SK-N-SH (cell line): ENCODE measurements at regions not wholly inside any gene's neighbourhood (a gene's known extent, or its start where the extent isn't known, plus 50 kb on each side); places are given as distances from the start of the nearest gene placed in this dataset.

ENCODE experiments used
- GATA2 ChIP-seq: sonication (generic); formaldehyde crosslinking; IDR thresholded peaks from 2 replicates; pipeline ENCODE4 v1.5.0; 2020; ENCODE audit warnings: mild to moderate bottlenecking, missing genetic modification reagents
- MEF2A ChIP-seq: IDR thresholded peaks from 2 replicates; pipeline ENCODE4 v1.4.0; 2012; ENCODE audit warnings: low read depth, borderline replicate concordance
- MXI1 ChIP-seq: IDR thresholded peaks from 2 replicates; pipeline ENCODE4 v1.6.1; 2012; ENCODE audit warnings: mild to moderate bottlenecking, low read depth, low read length, improper control_type of control experiment
- POLR2AphosphoS5 ChIP-seq: IDR thresholded peaks from 2 replicates; pipeline ENCODE4 v1.6.1; 2012; ENCODE audit warnings: low read depth, low read length
- RFX5 ChIP-seq: IDR thresholded peaks from 2 replicates; pipeline ENCODE4 v1.6.1; 2012; ENCODE audit warnings: mild to moderate bottlenecking, improper control_type of control experiment, low read length
- TEAD4 ChIP-seq: IDR thresholded peaks from 2 replicates; pipeline ENCODE4 v1.4.0; 2012; ENCODE audit warnings: mild to moderate bottlenecking, borderline replicate concordance; ENCODE audit not compliant: insufficient read depth
- TF ChIP-seq, protein P1 (sequence below): fragments of 200-600 bp; sonication (generic); IDR thresholded peaks from 2 replicates; pipeline ENCODE4 v1.6.1; 2017; ENCODE audit warnings: antibody characterized with exemption, mild to moderate bottlenecking, moderate library complexity
- TF ChIP-seq, protein P2 (sequence below): IDR thresholded peaks from 2 replicates; pipeline ENCODE4 v1.6.1; 2012; ENCODE audit warnings: mild to moderate bottlenecking, low read depth, low read length, moderate library complexity
- TF ChIP-seq, protein P3 (sequence below): IDR thresholded peaks from 2 replicates; pipeline ENCODE4 v1.4.0; 2012; ENCODE audit warnings: low read depth, borderline replicate concordance
- TF ChIP-seq, protein P4 (sequence below): fragments of 150-350 bp; IDR thresholded peaks from 2 replicates; pipeline ENCODE4 v1.6.1; 2016; ENCODE audit warnings: mild to moderate bottlenecking, low read depth, low read length

DNA sequence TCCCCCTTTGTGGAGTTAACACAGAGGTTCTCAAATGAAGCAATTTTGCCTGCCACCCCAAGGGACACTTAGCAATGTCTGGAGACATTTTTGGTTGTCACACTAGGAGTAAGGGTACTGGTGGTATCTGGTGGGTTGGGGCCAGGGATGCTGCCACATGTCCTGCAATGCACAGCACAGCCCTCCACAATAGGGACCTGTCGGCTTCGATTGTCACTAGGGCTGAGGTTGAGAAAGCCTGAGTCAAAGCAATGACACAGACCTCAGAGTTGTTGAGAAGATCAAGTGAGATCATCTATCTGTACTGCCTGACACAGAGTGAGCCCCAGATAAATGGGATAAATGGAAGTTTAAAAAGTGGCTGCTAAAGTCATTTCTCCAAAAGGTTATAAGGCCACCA, 249.2 kb upstream of the KLF4 start:
- TF ChIP-seq, protein P1, sequence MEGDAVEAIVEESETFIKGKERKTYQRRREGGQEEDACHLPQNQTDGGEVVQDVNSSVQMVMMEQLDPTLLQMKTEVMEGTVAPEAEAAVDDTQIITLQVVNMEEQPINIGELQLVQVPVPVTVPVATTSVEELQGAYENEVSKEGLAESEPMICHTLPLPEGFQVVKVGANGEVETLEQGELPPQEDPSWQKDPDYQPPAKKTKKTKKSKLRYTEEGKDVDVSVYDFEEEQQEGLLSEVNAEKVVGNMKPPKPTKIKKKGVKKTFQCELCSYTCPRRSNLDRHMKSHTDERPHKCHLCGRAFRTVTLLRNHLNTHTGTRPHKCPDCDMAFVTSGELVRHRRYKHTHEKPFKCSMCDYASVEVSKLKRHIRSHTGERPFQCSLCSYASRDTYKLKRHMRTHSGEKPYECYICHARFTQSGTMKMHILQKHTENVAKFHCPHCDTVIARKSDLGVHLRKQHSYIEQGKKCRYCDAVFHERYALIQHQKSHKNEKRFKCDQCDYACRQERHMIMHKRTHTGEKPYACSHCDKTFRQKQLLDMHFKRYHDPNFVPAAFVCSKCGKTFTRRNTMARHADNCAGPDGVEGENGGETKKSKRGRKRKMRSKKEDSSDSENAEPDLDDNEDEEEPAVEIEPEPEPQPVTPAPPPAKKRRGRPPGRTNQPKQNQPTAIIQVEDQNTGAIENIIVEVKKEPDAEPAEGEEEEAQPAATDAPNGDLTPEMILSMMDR: no peak
- TF ChIP-seq POLR2AphosphoS5 (no peak), MXI1 (no peak), TEAD4 (no peak), MEF2A (no peak), GATA2 (CRISPR knock-in tag) (no peak), RFX5 (no peak)
- TF ChIP-seq, protein P2, sequence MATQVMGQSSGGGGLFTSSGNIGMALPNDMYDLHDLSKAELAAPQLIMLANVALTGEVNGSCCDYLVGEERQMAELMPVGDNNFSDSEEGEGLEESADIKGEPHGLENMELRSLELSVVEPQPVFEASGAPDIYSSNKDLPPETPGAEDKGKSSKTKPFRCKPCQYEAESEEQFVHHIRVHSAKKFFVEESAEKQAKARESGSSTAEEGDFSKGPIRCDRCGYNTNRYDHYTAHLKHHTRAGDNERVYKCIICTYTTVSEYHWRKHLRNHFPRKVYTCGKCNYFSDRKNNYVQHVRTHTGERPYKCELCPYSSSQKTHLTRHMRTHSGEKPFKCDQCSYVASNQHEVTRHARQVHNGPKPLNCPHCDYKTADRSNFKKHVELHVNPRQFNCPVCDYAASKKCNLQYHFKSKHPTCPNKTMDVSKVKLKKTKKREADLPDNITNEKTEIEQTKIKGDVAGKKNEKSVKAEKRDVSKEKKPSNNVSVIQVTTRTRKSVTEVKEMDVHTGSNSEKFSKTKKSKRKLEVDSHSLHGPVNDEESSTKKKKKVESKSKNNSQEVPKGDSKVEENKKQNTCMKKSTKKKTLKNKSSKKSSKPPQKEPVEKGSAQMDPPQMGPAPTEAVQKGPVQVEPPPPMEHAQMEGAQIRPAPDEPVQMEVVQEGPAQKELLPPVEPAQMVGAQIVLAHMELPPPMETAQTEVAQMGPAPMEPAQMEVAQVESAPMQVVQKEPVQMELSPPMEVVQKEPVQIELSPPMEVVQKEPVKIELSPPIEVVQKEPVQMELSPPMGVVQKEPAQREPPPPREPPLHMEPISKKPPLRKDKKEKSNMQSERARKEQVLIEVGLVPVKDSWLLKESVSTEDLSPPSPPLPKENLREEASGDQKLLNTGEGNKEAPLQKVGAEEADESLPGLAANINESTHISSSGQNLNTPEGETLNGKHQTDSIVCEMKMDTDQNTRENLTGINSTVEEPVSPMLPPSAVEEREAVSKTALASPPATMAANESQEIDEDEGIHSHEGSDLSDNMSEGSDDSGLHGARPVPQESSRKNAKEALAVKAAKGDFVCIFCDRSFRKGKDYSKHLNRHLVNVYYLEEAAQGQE: no peak
- TF ChIP-seq, protein P3, sequence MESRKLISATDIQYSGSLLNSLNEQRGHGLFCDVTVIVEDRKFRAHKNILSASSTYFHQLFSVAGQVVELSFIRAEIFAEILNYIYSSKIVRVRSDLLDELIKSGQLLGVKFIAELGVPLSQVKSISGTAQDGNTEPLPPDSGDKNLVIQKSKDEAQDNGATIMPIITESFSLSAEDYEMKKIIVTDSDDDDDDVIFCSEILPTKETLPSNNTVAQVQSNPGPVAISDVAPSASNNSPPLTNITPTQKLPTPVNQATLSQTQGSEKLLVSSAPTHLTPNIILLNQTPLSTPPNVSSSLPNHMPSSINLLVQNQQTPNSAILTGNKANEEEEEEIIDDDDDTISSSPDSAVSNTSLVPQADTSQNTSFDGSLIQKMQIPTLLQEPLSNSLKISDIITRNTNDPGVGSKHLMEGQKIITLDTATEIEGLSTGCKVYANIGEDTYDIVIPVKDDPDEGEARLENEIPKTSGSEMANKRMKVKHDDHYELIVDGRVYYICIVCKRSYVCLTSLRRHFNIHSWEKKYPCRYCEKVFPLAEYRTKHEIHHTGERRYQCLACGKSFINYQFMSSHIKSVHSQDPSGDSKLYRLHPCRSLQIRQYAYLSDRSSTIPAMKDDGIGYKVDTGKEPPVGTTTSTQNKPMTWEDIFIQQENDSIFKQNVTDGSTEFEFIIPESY: no peak
- TF ChIP-seq, protein P4, sequence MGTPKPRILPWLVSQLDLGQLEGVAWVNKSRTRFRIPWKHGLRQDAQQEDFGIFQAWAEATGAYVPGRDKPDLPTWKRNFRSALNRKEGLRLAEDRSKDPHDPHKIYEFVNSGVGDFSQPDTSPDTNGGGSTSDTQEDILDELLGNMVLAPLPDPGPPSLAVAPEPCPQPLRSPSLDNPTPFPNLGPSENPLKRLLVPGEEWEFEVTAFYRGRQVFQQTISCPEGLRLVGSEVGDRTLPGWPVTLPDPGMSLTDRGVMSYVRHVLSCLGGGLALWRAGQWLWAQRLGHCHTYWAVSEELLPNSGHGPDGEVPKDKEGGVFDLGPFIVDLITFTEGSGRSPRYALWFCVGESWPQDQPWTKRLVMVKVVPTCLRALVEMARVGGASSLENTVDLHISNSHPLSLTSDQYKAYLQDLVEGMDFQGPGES: no peak
